ENCODE measurements at regions not wholly inside any gene's neighbourhood (a gene's known extent, or its start where the extent isn't known, plus 50 kb on each side); places are given as distances from the start of the nearest gene placed in this dataset.

DNA sequence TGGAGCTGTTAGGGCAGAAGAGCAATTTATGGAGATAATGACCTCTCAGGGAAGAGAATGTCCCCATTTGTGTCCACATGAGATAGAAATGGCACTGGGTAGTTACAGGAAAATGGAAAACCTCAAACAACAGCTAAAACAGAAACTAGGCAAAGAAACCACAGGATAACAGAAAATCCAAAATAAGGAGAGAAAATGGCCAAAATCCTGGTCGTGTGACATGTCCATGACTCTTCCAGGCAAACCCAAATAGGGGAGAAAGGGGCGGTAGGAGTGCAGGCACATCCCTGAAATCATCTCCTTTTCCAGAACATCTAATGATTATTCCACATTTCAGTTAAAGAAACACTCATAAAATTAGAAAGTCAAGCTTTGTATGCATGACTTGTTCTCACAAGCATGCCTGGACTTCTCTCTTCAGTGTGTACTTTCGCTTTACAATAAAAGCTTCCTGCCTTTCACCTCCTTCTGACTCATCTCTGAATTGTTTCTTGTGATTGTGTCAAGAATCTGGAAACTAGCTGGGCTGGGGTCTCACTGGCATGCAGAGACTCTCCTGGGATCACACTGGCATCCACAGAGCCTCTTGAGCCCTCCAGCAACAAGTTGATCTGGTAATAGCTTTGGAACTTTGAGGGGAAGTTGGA lies 171.4 kb upstream of the ZP4 start:
- Histone ChIP-seq H3K4me1 (ENCODE audit: control insufficient read depth, insufficient read depth, low read length) (no peaks in the 10 kb centered on the region), H3K27ac (ENCODE audit: low read length) (no peak overlapping the region), H3K36me3 (ENCODE audit: control insufficient read depth, insufficient read depth, low read length) (no peaks in the 10 kb centered on the region), H3K27me3 (ENCODE audit: control insufficient read depth, insufficient read depth, low read length) (no peaks in the 10 kb centered on the region), H3K4me3 (ENCODE audit: low read length) (no peak overlapping the region), H3K9me3 (ENCODE audit: control insufficient read depth, low read depth, low read length) (no peaks in the 10 kb centered on the region)
- DNase-seq = no peak
- no CpG with 5 or more reads among the region's 3 CpGs for WGBS (ENCODE audit: insufficient coverage, low lambda C conversion rate)

DNA sequence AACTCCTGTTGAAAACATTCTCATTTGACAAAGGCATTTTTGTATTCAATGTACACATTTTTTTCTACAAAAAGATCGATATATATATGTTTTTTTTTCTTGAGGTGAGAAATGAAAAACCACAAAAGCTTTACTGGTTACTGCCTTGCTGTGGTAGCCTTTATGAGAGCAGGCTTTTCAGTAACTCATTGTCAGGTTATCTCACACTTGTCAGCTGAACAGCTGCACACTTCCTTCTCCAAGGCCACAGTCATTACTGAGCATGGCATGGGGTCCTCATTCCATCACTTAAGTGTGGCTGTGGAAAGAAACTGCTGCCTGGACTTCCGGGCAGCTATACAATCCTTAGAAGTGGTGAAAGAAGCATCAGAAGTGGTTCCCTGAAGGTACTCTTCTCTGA lies 169.3 kb upstream of the ZP4 start:
- WGBS (ENCODE audit: insufficient coverage, low lambda C conversion rate) = 71% methylated on average over 1 of the region's 2 CpGs
- H3K4me3 ChIP-seq (ENCODE audit: low read length) = no peak overlapping the region
- H3K4me1 ChIP-seq (ENCODE audit: control insufficient read depth, insufficient read depth, low read length) = no peaks in the 10 kb centered on the region
- no peaks in the 10 kb centered on the region for H3K9me3 ChIP-seq (ENCODE audit: control insufficient read depth, low read depth, low read length)
- no peak overlapping the region for H3K27ac ChIP-seq (ENCODE audit: low read length)
- no peak for DNase-seq
- no peaks in the 10 kb centered on the region for H3K27me3 ChIP-seq (ENCODE audit: control insufficient read depth, insufficient read depth, low read length)
- H3K36me3 ChIP-seq (ENCODE audit: control insufficient read depth, insufficient read depth, low read length) = no peaks in the 10 kb centered on the region

DNA sequence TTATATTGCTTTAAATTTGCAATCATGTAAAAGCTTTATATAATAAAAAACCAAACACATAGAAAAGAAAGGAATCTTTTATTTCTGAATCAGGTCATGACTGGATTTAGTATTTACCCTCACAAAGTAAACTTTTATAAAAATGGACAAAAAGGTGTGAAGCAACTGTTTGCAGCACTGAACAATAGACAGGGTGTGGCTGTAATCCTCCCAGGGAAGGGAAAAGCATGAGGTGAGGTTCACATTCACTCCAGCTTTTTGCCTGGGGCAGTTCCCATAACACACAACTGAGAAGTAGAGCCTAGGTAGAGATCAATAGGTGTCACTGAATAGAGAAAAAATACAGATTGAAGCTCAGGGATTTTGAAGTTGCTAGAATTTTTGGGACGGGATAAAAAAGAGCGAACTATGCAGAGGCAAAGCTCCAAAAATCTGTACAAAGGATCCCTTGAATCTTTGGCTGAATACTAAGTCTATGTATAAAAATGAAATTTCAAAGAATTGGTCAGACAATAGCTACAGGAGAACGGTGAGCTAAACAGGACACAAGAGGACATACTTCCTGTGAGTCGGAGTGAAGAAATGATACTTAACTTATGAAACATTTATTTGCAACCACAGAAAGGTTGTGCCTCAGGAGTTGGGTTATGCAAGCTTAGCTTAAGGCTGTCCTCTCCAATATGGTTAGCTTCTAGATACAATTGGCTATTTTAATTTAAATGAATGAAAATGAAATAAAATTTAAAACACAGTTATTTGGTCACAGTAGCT lies 162.0 kb upstream of the ZP4 start:
- no peak for DNase-seq
- Histone ChIP-seq H3K27ac (ENCODE audit: low read length) (no peak overlapping the region), H3K4me1 (ENCODE audit: control insufficient read depth, insufficient read depth, low read length) (no peaks in the 10 kb centered on the region), H3K9me3 (ENCODE audit: control insufficient read depth, low read depth, low read length) (peaks cover 4% of the 10 kb centered on the region), H3K4me3 (ENCODE audit: low read length) (no peak overlapping the region), H3K27me3 (ENCODE audit: control insufficient read depth, insufficient read depth, low read length) (no peaks in the 10 kb centered on the region), H3K36me3 (ENCODE audit: control insufficient read depth, insufficient read depth, low read length) (no peaks in the 10 kb centered on the region)
- 89% methylated on average over 3 of the region's 4 CpGs for WGBS (ENCODE audit: insufficient coverage, low lambda C conversion rate)

DNA sequence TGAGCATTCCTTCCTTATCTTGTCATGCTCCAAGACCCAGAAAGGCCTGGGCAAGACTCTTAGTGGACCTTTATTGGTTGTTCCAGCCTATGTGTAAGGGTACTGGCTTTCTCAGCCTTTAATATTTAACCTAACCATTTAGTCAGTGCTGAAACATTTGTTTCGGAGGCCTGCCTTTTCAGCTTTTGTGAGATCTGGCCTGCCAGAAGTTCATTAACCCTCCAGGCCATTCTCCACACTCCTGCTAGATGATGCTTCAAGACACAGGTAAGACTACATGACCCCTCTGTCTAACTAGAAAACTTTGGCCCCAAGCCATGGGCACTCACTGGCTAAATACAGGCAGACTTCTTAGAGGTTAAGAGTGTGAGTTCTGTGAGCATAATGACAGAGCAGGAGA lies 138.4 kb upstream of the ZP4 start:
- Histone ChIP-seq H3K27ac (ENCODE audit: low read length) (no peak overlapping the region), H3K27me3 (ENCODE audit: control insufficient read depth, insufficient read depth, low read length) (no peaks in the 10 kb centered on the region), H3K9me3 (ENCODE audit: control insufficient read depth, low read depth, low read length) (no peaks in the 10 kb centered on the region), H3K4me1 (ENCODE audit: control insufficient read depth, insufficient read depth, low read length) (no peaks in the 10 kb centered on the region), H3K36me3 (ENCODE audit: control insufficient read depth, insufficient read depth, low read length) (no peaks in the 10 kb centered on the region), H3K4me3 (ENCODE audit: low read length) (no peak overlapping the region)
- no peak for DNase-seq
- WGBS (ENCODE audit: insufficient coverage, low lambda C conversion rate) = 40% methylated on average over 1 of the region's 1 CpG

DNA sequence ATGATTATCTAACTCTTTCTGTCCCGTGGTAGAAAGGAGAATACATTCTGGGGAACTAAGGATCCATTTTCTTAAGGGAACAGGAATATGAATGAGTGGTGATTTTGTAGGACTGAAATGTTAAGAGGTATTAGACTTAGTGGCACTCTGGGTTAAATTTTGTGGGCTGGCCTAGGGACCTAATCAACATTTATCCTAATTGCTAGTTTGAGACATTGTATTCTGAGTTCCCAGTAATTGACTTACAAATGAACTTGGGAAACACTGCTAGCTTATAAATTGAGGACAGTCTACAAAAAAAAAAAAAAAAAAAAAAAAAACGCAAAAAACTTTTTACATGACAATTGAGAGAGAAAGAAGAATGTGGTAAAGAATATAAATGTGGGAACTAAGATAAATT lies 136.6 kb upstream of the ZP4 start:
- H3K9me3 ChIP-seq (ENCODE audit: control insufficient read depth, low read depth, low read length) = no peaks in the 10 kb centered on the region
- no peak for DNase-seq
- no peaks in the 10 kb centered on the region for H3K27me3 ChIP-seq (ENCODE audit: control insufficient read depth, insufficient read depth, low read length)
- H3K4me1 ChIP-seq (ENCODE audit: control insufficient read depth, insufficient read depth, low read length) = no peaks in the 10 kb centered on the region
- no peaks in the 10 kb centered on the region for H3K36me3 ChIP-seq (ENCODE audit: control insufficient read depth, insufficient read depth, low read length)
- H3K4me3 ChIP-seq (ENCODE audit: low read length) = no peak overlapping the region
- no peak overlapping the region for H3K27ac ChIP-seq (ENCODE audit: low read length)
- WGBS (ENCODE audit: insufficient coverage, low lambda C conversion rate) = no CpG with 5 or more reads among the region's 2 CpGs

DNA sequence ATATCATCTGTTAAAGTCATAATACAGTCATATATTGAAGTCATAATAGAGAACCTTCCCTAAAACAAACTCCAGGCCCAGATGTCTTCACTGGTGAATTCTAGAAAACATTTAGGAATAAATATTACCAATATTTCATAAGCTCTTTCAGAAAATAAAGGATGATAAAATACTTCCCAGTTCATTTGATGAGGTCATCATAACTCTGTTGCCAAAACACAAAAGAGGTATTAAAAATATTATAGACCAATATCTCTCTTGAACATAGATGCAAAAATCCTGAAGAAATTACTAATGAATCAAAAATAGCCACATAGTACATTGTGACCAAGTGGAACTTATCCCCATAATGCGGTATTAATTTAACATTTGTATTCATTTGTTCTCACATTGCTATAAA lies 132.4 kb upstream of the ZP4 start:
- Histone ChIP-seq H3K4me3 (ENCODE audit: low read length) (no peak overlapping the region), H3K27ac (ENCODE audit: low read length) (no peak overlapping the region), H3K4me1 (ENCODE audit: control insufficient read depth, insufficient read depth, low read length) (no peaks in the 10 kb centered on the region), H3K27me3 (ENCODE audit: control insufficient read depth, insufficient read depth, low read length) (no peaks in the 10 kb centered on the region), H3K9me3 (ENCODE audit: control insufficient read depth, low read depth, low read length) (no peaks in the 10 kb centered on the region), H3K36me3 (ENCODE audit: control insufficient read depth, insufficient read depth, low read length) (no peaks in the 10 kb centered on the region)
- DNase-seq = no peak
- no CpG with 5 or more reads among the region's 1 CpG for WGBS (ENCODE audit: insufficient coverage, low lambda C conversion rate)

DNA sequence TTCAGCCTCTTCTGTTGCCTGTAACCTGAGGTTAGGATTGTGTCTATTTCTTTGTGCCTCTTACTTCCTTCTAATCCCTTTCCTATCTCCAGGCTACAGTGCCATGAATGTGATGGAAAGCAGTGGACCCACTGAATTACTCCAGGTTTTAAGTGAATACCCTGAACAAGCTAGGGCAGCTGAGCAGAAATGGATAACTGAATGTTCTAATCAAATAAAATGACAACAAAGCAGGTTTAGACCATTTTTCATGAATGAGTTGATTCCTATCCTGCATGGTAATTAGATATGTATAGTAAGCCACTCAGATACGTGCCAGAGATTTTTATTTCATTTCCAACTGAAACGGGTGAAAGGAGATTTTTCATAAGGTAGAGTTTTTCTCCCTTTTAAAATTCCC lies 127.5 kb upstream of the ZP4 start:
- Histone ChIP-seq H3K9me3 (ENCODE audit: control insufficient read depth, low read depth, low read length) (no peaks in the 10 kb centered on the region), H3K27me3 (ENCODE audit: control insufficient read depth, insufficient read depth, low read length) (no peaks in the 10 kb centered on the region), H3K36me3 (ENCODE audit: control insufficient read depth, insufficient read depth, low read length) (no peaks in the 10 kb centered on the region), H3K4me3 (ENCODE audit: low read length) (no peak overlapping the region), H3K4me1 (ENCODE audit: control insufficient read depth, insufficient read depth, low read length) (no peaks in the 10 kb centered on the region), H3K27ac (ENCODE audit: low read length) (no peak overlapping the region)
- DNase-seq = no peak
- WGBS (ENCODE audit: insufficient coverage, low lambda C conversion rate) = no CpG with 5 or more reads among the region's 2 CpGs

DNA sequence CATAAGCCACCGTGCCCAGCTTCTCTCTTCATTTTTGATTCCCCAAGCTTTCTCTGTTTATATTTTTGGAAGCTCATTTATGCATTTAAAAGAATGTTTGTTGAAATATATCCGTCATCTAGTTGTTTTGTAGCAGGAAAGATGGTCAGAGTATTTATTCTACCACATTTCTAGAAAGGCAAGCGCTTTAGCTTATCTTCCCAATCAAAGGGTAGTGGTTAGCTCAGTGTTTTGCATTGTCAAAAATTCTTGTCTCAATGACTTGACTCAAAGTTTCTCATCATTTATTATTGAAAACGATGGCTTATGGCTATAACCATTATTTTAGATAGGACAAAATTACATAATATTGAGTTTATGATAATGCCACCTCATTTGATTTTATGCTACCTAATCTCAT lies 116.1 kb upstream of the ZP4 start:
- Histone ChIP-seq H3K27ac (ENCODE audit: low read length) (no peak overlapping the region), H3K4me1 (ENCODE audit: control insufficient read depth, insufficient read depth, low read length) (no peaks in the 10 kb centered on the region), H3K36me3 (ENCODE audit: control insufficient read depth, insufficient read depth, low read length) (no peaks in the 10 kb centered on the region), H3K4me3 (ENCODE audit: low read length) (no peak overlapping the region), H3K27me3 (ENCODE audit: control insufficient read depth, insufficient read depth, low read length) (no peaks in the 10 kb centered on the region), H3K9me3 (ENCODE audit: control insufficient read depth, low read depth, low read length) (no peaks in the 10 kb centered on the region)
- 83% methylated on average over 2 of the region's 4 CpGs for WGBS (ENCODE audit: insufficient coverage, low lambda C conversion rate)
- no peak for DNase-seq

DNA sequence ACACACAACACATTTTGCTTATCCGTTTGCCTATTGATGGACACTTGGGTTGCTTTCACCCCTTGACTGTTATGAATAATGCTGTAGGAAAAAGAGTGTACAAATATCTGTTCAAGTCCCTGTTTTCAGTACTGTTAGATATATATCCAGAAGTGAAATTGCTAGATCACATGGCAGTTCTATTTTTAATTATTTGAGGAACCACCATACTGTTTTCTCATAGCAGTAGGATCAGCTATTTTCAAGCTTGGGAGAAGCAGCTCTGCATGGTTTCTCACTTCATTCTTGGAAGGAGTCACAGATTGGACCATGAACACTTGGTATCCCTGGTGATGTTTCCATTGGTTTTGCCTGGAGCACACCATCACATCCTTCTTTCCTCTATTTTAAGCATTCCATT lies 114.4 kb upstream of the ZP4 start:
- no peak for DNase-seq
- no peak overlapping the region for H3K27ac ChIP-seq (ENCODE audit: low read length)
- H3K4me3 ChIP-seq (ENCODE audit: low read length) = no peak overlapping the region
- H3K9me3 ChIP-seq (ENCODE audit: control insufficient read depth, low read depth, low read length) = no peaks in the 10 kb centered on the region
- H3K4me1 ChIP-seq (ENCODE audit: control insufficient read depth, insufficient read depth, low read length) = no peaks in the 10 kb centered on the region
- no peaks in the 10 kb centered on the region for H3K36me3 ChIP-seq (ENCODE audit: control insufficient read depth, insufficient read depth, low read length)
- no peaks in the 10 kb centered on the region for H3K27me3 ChIP-seq (ENCODE audit: control insufficient read depth, insufficient read depth, low read length)
- no CpG with 5 or more reads among the region's 1 CpG for WGBS (ENCODE audit: insufficient coverage, low lambda C conversion rate)

DNA sequence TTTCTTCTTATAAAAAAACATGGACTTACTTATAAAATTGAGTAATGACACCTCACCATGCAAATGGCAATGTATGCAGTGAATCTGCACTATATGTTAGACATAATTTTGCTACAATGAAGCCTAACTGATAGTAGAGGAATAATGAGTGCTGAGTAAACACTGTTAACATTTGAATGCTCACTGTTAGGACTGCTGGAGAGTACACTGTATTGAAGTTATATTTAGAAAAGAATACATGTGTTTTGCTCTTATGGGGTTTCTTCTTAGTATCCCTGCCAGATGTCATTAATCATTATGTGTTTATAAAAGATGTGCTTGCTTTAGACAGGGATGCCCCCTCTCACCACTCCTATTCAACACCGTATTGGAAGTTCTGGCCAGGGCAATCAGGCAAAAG lies 111.1 kb upstream of the ZP4 start:
- Histone ChIP-seq H3K27me3 (ENCODE audit: control insufficient read depth, insufficient read depth, low read length) (no peaks in the 10 kb centered on the region), H3K9me3 (ENCODE audit: control insufficient read depth, low read depth, low read length) (no peaks in the 10 kb centered on the region), H3K4me1 (ENCODE audit: control insufficient read depth, insufficient read depth, low read length) (no peaks in the 10 kb centered on the region), H3K36me3 (ENCODE audit: control insufficient read depth, insufficient read depth, low read length) (no peaks in the 10 kb centered on the region), H3K27ac (ENCODE audit: low read length) (no peak overlapping the region), H3K4me3 (ENCODE audit: low read length) (no peak overlapping the region)
- no peak for DNase-seq
- WGBS (ENCODE audit: insufficient coverage, low lambda C conversion rate) = no CpG with 5 or more reads among the region's 1 CpG
